Psoas muscle (tissue), 7 donors: ENCODE measurements at regions not wholly inside any gene's neighbourhood (a gene's known extent, or its start where the extent isn't known, plus 50 kb on each side); places are given as distances from the start of the nearest gene placed in this dataset.

ENCODE experiments used
- ATAC-seq, 4 donors: fragments of 200-7000 bp; cut with Tn5 transposase; one replicate each; pipeline ENCODE4 v1.9.1; 2020; ENCODE audit warnings: moderate library complexity in 3 of 4, mild to moderate bottlenecking in 2 of 4
- DNase-seq, 2 donors: peaks; one replicate each; pipeline ENCODE4 v3.0.0-alpha.2; 2020
- H3K27ac ChIP-seq: fragments of 200-600 bp; one replicate; pipeline ENCODE4 v1.8.0; 2022
- H3K27me3 ChIP-seq, 3 donors: fragments of 200-600 bp in 1 of 3; one replicate each; pipeline versions ENCODE4 v1.6.1 to v1.8.0; 2013 to 2022; ENCODE audit warnings: low read length in 2 of 3, mild to moderate bottlenecking in 2 of 3, moderate library complexity in 1 of 3; ENCODE audit not compliant: insufficient read depth in 3 of 3
- H3K36me3 ChIP-seq, 2 donors: fragments of 200-600 bp in 1 of 2; one replicate each; pipeline versions ENCODE4 v1.6.1 to v1.8.0; 2013 to 2022; ENCODE audit warnings: low read depth in 1 of 2, mild to moderate bottlenecking in 1 of 2, moderate library complexity in 1 of 2; ENCODE audit not compliant: insufficient read depth in 1 of 2
- H3K4me1 ChIP-seq: fragments of 200-600 bp; one replicate; pipeline ENCODE4 v1.8.0; 2022
- H3K4me3 ChIP-seq: fragments of 200-600 bp; one replicate; pipeline ENCODE4 v1.8.0; 2022; ENCODE audit warnings: mild to moderate bottlenecking
- H3K9me3 ChIP-seq: fragments of 200-600 bp; one replicate; pipeline ENCODE4 v1.8.0; 2022
- WGBS, 3 donors: extraction: QIAGEN DNeasy Blood & Tissue Kit; methylation state at CpG; one replicate each; pipeline versions ENCODE4 v1.1.6 to v1.1.7; 2013; 5-methylcytosine and 5-hydroxymethylcytosine counted together
- intact Hi-C, 2 donors: fragments of 100-400 bp; cut with DNase I; formaldehyde crosslinking; loops; one replicate each; pipeline versions ENCODE4 v1.11.0 to v1.14.2; 2022
- TF ChIP-seq, protein P1 (sequence below): fragments of 200-600 bp; IDR thresholded peaks from one replicate; pipeline ENCODE4 v1.8.0; 2022; ENCODE audit warnings: antibody characterized with exemption
- donor health status: healthy with polysubstance abuse.
- donor health status: DM: no; HTN: no; CAD: no; lungs with moderate emphysema.
- donor health status: Bipolar disorder and iron deficiency.
- donor health status: healthy.
- donor health status: DM: yes; HTN: yes; CAD: no.
- donor health status: DM: no; HTN: no; CAD: no.
- donor health status: DM: yes; HTN: yes; CAD: no.

DNA sequence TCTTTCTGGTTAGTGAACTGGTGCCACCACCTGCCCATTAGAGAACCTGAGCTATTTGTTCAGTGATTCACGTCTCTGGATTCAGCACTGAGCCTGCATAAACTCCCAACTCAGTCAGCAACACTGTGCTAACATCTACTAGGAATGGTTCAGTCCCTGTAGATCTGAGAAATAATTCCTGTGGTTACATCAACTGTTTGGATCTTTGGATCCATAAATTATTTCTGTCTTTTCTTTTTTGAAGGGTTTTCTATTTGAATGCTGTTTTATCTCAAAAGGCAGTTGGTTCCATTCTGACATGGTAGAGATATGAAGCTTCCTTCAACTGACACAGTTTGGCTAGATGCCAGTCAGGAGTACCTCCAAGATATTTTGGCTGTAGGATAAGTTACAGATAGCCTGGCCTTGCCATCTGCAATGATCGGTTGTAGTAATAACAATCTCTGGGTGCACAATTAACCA lies 125.9 kb downstream of the TRMT11 start:
- peaks cover 0 to 15% of the 10 kb centered on the region in 2 donors for H3K36me3 ChIP-seq
- TF ChIP-seq, protein P1, sequence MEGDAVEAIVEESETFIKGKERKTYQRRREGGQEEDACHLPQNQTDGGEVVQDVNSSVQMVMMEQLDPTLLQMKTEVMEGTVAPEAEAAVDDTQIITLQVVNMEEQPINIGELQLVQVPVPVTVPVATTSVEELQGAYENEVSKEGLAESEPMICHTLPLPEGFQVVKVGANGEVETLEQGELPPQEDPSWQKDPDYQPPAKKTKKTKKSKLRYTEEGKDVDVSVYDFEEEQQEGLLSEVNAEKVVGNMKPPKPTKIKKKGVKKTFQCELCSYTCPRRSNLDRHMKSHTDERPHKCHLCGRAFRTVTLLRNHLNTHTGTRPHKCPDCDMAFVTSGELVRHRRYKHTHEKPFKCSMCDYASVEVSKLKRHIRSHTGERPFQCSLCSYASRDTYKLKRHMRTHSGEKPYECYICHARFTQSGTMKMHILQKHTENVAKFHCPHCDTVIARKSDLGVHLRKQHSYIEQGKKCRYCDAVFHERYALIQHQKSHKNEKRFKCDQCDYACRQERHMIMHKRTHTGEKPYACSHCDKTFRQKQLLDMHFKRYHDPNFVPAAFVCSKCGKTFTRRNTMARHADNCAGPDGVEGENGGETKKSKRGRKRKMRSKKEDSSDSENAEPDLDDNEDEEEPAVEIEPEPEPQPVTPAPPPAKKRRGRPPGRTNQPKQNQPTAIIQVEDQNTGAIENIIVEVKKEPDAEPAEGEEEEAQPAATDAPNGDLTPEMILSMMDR = no peak
- ATAC-seq (no peak), DNase-seq (no peak)
- no peaks in the 10 kb centered on the region for H3K27me3 ChIP-seq
- H3K4me1 ChIP-seq = no peaks in the 10 kb centered on the region
- H3K27ac ChIP-seq = no peak overlapping the region
- 37 to 60% (median 46%) methylated on average over 2 of the region's 2 CpGs for WGBS, 3 donors
- no peaks in the 10 kb centered on the region for H3K9me3 ChIP-seq
- intact Hi-C loops = no loop called here
- no peak overlapping the region for H3K4me3 ChIP-seq

DNA sequence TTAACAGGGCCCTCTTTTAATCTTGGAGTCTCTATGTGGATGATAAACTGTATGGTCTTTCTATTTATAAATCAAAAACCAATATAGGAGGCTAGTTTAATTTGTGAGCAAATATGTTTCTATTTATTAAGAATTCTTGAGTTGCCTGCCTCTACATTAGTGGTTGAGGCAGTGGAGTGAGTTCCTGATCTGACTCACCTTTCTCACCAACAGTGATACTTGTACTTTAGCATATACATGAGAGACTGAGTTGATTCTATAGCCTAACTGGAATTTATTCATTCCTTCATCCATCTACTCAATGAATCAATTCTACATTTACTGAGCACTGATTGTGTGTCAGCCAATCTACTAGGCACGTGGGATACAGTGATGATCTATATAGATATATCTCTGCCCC lies 126.9 kb downstream of the TRMT11 start:
- Histone ChIP-seq H3K4me3 (no peak overlapping the region), H3K27ac (no peak overlapping the region), H3K4me1 (no peaks in the 10 kb centered on the region), H3K9me3 (no peaks in the 10 kb centered on the region), H3K27me3 (no peaks in the 10 kb centered on the region), H3K36me3 (peaks cover 0 to 15% of the 10 kb centered on the region in 2 donors)
- no peak for ATAC-seq
- no peak for DNase-seq
- 94 to 95% (median 94%) methylated on average over 1 of the region's 1 CpG for WGBS, 3 donors
- intact Hi-C loops = no loop called here
- TF ChIP-seq, protein P1 = no peak

DNA sequence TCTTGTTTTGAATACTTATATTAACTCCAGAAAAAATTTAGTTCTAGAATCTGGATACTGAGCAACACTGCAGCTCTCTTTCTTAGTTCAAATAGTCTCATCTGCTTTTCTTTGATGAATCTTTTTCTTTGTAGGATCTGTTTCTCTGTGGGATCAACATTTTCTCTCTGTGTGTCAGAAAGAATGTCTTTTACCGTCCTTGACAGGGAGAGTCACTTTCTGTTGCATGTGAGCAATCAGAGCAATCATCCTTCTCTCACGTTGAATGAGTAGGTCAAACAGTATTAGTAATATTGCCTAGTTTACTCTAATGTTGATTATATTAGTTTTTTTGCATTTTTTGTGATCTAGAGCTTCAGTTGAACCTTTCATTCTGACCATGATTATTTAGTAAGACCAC lies 130.9 kb downstream of the TRMT11 start:
- intact Hi-C loops = no loop called here
- Histone ChIP-seq H3K27me3 (no peaks in the 10 kb centered on the region), H3K4me1 (no peaks in the 10 kb centered on the region), H3K36me3 (peaks cover 0 to 15% of the 10 kb centered on the region in 2 donors), H3K4me3 (no peak overlapping the region), H3K27ac (no peak overlapping the region), H3K9me3 (no peaks in the 10 kb centered on the region)
- TF ChIP-seq, protein P1 = no peak
- WGBS, 3 donors = 95 to 99% (median 95%) methylated on average over 2 of the region's 2 CpGs
- DNase-seq (no peak), ATAC-seq (no peak)

DNA sequence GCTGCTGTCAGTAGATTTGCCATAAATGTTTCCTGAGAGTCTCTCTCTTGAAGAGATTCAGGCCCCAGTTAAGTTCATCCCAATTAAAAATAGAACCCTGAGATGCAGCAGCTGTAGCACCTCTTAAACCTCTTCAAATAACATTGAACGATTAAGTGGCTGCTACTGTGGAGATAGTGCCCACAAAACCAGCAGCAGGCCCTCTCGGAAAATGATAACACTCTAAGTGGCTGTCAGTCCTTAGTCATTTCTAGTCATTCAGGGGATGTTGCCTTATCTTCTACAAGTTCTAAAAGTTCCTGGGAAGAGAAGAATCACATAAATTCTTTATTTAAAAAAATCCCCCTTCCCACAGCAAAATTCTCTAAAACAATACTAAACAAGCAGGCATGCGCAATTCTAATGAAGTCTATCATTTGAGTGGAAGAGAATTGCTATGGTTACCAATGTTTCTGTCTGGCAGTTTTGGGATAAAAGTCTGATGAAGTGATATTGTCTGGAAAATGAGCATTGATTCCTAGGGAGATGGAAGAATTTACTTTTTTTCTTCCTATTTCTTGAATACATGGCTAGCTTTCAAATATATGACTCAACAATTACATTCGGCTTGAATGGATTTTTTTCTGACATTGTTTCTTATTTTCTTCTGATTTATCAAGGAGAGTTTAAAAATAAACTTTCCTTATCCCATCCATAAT lies 131.9 kb downstream of the TRMT11 start:
- WGBS, 3 donors = 82 to 88% (median 87%) methylated on average over 4 of the region's 4 CpGs
- no peak for ATAC-seq
- Histone ChIP-seq H3K27ac (no peak overlapping the region), H3K27me3 (no peaks in the 10 kb centered on the region), H3K9me3 (no peaks in the 10 kb centered on the region), H3K4me1 (no peaks in the 10 kb centered on the region), H3K36me3 (peaks cover 0 to 15% of the 10 kb centered on the region in 2 donors), H3K4me3 (no peak overlapping the region)
- TF ChIP-seq, protein P1 = no peak
- intact Hi-C loops = no loop called here
- no peak for DNase-seq

DNA sequence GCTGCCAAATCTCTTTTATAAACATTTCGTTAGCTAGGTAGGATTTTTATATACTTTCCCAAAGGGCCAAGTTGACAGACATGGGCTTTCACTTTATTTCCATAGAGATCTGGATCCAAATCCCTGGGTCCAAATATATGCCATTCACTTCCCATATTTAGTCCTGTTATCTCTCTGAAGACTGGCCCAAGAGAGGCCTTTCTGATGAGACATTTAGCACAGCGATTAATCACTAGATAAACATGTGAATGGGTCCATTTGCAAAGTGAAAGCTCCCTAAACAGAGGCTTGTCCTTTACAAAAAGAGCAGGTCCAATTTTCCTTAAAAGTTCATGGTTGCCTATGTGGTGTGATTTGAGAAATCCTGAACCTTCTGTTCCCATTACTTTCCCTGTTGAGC lies 132.6 kb downstream of the TRMT11 start:
- H3K4me1 ChIP-seq = no peaks in the 10 kb centered on the region
- no peaks in the 10 kb centered on the region for H3K9me3 ChIP-seq
- no peaks in the 10 kb centered on the region for H3K27me3 ChIP-seq
- 82 to 91% (median 84%) methylated on average over 2 of the region's 2 CpGs for WGBS, 3 donors
- DNase-seq (no peak), ATAC-seq (no peak)
- TF ChIP-seq, protein P1 = no peak
- intact Hi-C loops = no loop called here
- peaks cover 0 to 15% of the 10 kb centered on the region in 2 donors for H3K36me3 ChIP-seq
- no peak overlapping the region for H3K4me3 ChIP-seq
- no peak overlapping the region for H3K27ac ChIP-seq
